ENCODE measurements at regions not wholly inside any gene's neighbourhood (a gene's known extent, or its start where the extent isn't known, plus 50 kb on each side); places are given as distances from the start of the nearest gene placed in this dataset.

- TF ChIP-seq POLR2A (IDR thresholded peaks at IDR 0.05): no peak
- TF ChIP-seq, protein P1, sequence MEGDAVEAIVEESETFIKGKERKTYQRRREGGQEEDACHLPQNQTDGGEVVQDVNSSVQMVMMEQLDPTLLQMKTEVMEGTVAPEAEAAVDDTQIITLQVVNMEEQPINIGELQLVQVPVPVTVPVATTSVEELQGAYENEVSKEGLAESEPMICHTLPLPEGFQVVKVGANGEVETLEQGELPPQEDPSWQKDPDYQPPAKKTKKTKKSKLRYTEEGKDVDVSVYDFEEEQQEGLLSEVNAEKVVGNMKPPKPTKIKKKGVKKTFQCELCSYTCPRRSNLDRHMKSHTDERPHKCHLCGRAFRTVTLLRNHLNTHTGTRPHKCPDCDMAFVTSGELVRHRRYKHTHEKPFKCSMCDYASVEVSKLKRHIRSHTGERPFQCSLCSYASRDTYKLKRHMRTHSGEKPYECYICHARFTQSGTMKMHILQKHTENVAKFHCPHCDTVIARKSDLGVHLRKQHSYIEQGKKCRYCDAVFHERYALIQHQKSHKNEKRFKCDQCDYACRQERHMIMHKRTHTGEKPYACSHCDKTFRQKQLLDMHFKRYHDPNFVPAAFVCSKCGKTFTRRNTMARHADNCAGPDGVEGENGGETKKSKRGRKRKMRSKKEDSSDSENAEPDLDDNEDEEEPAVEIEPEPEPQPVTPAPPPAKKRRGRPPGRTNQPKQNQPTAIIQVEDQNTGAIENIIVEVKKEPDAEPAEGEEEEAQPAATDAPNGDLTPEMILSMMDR (IDR thresholded peaks at IDR 0.05): no peak
Measured at GRCh38 chr6:147805155-147805554, 296.7 kb downstream of the SAMD5 start.

Measured in esophagus squamous epithelium (tissue), 4 donors.